GM12878 (cell line): ENCODE measurements at regions not wholly inside any gene's neighbourhood (a gene's known extent, or its start where the extent isn't known, plus 50 kb on each side); places are given as distances from the start of the nearest gene placed in this dataset.

Experiments used
- BHLHE40 ChIP-seq, 2 experiments: fragments of 450-650 bp in 1 of 2; IDR thresholded peaks; 2 replicates each; pipeline ENCODE4 v1.6.1; 2011 to 2017; ENCODE audit warnings: low read depth in 2 of 2, borderline replicate concordance in 1 of 2, improper control_type of control experiment in 1 of 2, low read length in 1 of 2, mild to moderate bottlenecking in 1 of 2
- EP300 ChIP-seq, 2 experiments: fragments of 150-350 bp in 1 of 2; IDR thresholded peaks; 2 replicates each; pipeline ENCODE4 v1.6.1; 2011 to 2012; ENCODE audit warnings: low read depth in 2 of 2, low read length in 2 of 2, borderline replicate concordance in 1 of 2, improper control_type of control experiment in 1 of 2, inconsistent platforms in 1 of 2; ENCODE audit not compliant: control insufficient read depth in 1 of 2
- ETV6 ChIP-seq, 2 experiments: fragments of 450-650 bp in 1 of 2; IDR thresholded peaks in 1 of 2; conservative IDR thresholded peaks in 1 of 2; 2 replicates each; pipeline ENCODE4 v1.6.1; 2014; ENCODE audit warnings: antibody characterized with exemption in 1 of 2, borderline replicate concordance in 1 of 2, low read depth in 1 of 2, mild to moderate bottlenecking in 1 of 2, moderate library complexity in 1 of 2
- POLR2AphosphoS5 ChIP-seq: IDR thresholded peaks from 2 replicates; pipeline ENCODE4 v1.6.1; 2011; ENCODE audit warnings: mild to moderate bottlenecking, low read length, inconsistent platforms
- SPI1 ChIP-seq: IDR thresholded peaks from 2 replicates; pipeline ENCODE4 v1.6.1; 2011; ENCODE audit warnings: low read depth, mild to moderate bottlenecking, low read length, moderate library complexity, borderline replicate concordance; ENCODE audit not compliant: insufficient read depth
- SREBF1 ChIP-seq: IDR thresholded peaks from 2 replicates; pipeline ENCODE4 v1.6.1; 2012; ENCODE audit warnings: mild to moderate bottlenecking, low read length
- TBL1XR1 ChIP-seq: IDR thresholded peaks from 2 replicates; pipeline ENCODE4 v1.6.1; 2012; ENCODE audit warnings: low read depth, low read length, improper control_type of control experiment
- ZNF384 ChIP-seq: IDR thresholded peaks from 2 replicates; pipeline ENCODE4 v1.6.1; 2012; ENCODE audit warnings: low read depth, mild to moderate bottlenecking, low read length, improper control_type of control experiment, borderline replicate concordance
- TF ChIP-seq, protein P1 (sequence below), 3 experiments: IDR thresholded peaks in 2 of 3; conservative IDR thresholded peaks in 1 of 3; 2 replicates each; pipeline ENCODE4 v1.5.1; 2011; ENCODE audit warnings: low read depth in 3 of 3, low read length in 3 of 3, mild to moderate bottlenecking in 3 of 3, control low read depth in 2 of 3, moderate library complexity in 2 of 3, inconsistent platforms in 1 of 3, mixed read lengths in 1 of 3; ENCODE audit not compliant: control insufficient read depth in 2 of 3, insufficient read depth in 1 of 3; ENCODE audit errors: extremely low read depth in 1 of 3
- TF ChIP-seq, protein P2 (sequence below): fragments of 450-650 bp; IDR thresholded peaks from 2 replicates; pipeline ENCODE4 v1.6.1; 2018; ENCODE audit warnings: mild to moderate bottlenecking, low read depth, moderate library complexity; ENCODE audit not compliant: partially characterized antibody

DNA sequence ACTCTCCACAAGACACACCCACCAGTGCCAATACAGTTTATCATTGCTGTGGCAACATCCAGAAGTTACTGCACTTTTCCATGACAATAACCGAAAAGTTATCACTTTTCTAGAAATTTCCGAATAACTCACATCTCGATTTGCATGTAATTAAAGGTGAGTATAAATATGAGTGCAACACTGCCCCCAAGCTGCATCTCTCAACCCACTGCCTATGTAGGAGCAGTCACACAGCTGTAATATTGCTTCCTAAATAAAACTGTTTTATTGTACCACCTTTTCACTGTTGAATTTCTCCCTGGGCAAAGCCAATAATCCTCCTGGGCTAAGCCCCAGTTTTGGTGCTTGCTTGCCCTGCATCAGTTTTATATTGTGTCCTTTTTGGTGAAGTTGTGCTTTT, 601.0 kb upstream of the EPHA6 start:
- TF ChIP-seq TBL1XR1 (no peak), ETV6 (conservative IDR thresholded peaks at IDR 0.05 in 1 of 2, IDR thresholded peaks at IDR 0.05 in 1 of 2; ENCODE audit: borderline replicate concordance in 1 of 2, low read depth in 1 of 2) (no peak), ZNF384 (no peak), SREBF1 (no peak), POLR2AphosphoS5 (no peak), SPI1 (no peak), EP300 (IDR thresholded peaks at IDR 0.05; ENCODE audit: borderline replicate concordance in 1 of 2, control insufficient read depth in 1 of 2, low read depth in 2 of 2, low read length in 2 of 2) (no peak), BHLHE40 (IDR thresholded peaks at IDR 0.05; ENCODE audit: borderline replicate concordance in 1 of 2, low read depth in 2 of 2, low read length in 1 of 2) (no peak)
- TF ChIP-seq, protein P1, sequence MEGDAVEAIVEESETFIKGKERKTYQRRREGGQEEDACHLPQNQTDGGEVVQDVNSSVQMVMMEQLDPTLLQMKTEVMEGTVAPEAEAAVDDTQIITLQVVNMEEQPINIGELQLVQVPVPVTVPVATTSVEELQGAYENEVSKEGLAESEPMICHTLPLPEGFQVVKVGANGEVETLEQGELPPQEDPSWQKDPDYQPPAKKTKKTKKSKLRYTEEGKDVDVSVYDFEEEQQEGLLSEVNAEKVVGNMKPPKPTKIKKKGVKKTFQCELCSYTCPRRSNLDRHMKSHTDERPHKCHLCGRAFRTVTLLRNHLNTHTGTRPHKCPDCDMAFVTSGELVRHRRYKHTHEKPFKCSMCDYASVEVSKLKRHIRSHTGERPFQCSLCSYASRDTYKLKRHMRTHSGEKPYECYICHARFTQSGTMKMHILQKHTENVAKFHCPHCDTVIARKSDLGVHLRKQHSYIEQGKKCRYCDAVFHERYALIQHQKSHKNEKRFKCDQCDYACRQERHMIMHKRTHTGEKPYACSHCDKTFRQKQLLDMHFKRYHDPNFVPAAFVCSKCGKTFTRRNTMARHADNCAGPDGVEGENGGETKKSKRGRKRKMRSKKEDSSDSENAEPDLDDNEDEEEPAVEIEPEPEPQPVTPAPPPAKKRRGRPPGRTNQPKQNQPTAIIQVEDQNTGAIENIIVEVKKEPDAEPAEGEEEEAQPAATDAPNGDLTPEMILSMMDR (IDR thresholded peaks at IDR 0.05 in 2 of 3, conservative IDR thresholded peaks at IDR 0.05 in 1 of 3; ENCODE audit: control insufficient read depth in 2 of 3, extremely low read depth in 1 of 3, insufficient read depth in 1 of 3, low read depth in 3 of 3, low read length in 3 of 3): no peak; a peak in 1 of 6 replicates
- TF ChIP-seq, protein P2, sequence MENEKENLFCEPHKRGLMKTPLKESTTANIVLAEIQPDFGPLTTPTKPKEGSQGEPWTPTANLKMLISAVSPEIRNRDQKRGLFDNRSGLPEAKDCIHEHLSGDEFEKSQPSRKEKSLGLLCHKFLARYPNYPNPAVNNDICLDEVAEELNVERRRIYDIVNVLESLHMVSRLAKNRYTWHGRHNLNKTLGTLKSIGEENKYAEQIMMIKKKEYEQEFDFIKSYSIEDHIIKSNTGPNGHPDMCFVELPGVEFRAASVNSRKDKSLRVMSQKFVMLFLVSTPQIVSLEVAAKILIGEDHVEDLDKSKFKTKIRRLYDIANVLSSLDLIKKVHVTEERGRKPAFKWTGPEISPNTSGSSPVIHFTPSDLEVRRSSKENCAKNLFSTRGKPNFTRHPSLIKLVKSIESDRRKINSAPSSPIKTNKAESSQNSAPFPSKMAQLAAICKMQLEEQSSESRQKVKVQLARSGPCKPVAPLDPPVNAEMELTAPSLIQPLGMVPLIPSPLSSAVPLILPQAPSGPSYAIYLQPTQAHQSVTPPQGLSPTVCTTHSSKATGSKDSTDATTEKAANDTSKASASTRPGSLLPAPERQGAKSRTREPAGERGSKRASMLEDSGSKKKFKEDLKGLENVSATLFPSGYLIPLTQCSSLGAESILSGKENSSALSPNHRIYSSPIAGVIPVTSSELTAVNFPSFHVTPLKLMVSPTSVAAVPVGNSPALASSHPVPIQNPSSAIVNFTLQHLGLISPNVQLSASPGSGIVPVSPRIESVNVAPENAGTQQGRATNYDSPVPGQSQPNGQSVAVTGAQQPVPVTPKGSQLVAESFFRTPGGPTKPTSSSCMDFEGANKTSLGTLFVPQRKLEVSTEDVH: no peak
